ENCODE measurements at regions not wholly inside any gene's neighbourhood (a gene's known extent, or its start where the extent isn't known, plus 50 kb on each side); places are given as distances from the start of the nearest gene placed in this dataset.
A peak's percentile ranks its signal among the peaks of the same experiment; 100 is the strongest.

GRCh38 chr10:55091691-55092328, 290.8 kb upstream of the PCDH15 start:
- DNase-seq (ENCODE audit: low spot score): peak; percentile 22
- no peaks in the 10 kb centered on the region for H3K36me3 ChIP-seq
- no peak overlapping the region for H3K9ac ChIP-seq
- H3K27ac ChIP-seq: no peak overlapping the region
- H3K27me3 ChIP-seq: no peaks in the 10 kb centered on the region
- no peak overlapping the region for H3K4me3 ChIP-seq
- H3K9me3 ChIP-seq (ENCODE audit: low read depth): no peaks in the 10 kb centered on the region
- no peak overlapping the region for H3K27ac Mint-ChIP-seq
- H2AFZ ChIP-seq (replicated peaks): no peak overlapping the region
- H3F3A ChIP-seq (ENCODE audit: low read depth): no peaks in the 10 kb centered on the region
- H3K36me3 Mint-ChIP-seq: no peaks in the 10 kb centered on the region
- peaks cover 5% of the 10 kb centered on the region for H3K4me1 ChIP-seq
- H3K4me2 ChIP-seq: no peak overlapping the region
- H3K4me3 Mint-ChIP-seq: no peak overlapping the region
- no peaks in the 10 kb centered on the region for H4K20me1 ChIP-seq (ENCODE audit: low read depth)
- TF ChIP-seq EZH2 (IDR thresholded peaks at IDR 0.05): no peak
- TF ChIP-seq CTCF (IDR thresholded peaks at IDR 0.05): peak; percentile 93
- H3K4me1 Mint-ChIP-seq: peaks cover 16% of the 10 kb centered on the region
- H3K9me3 Mint-ChIP-seq: no peaks in the 10 kb centered on the region
- no peaks in the 10 kb centered on the region for H3K79me2 ChIP-seq (ENCODE audit: low read depth)
- H3K27me3 Mint-ChIP-seq (ENCODE audit: insufficient read depth, low read depth): no peaks in the 10 kb centered on the region

- no peaks in the 10 kb centered on the region for H3K4me1 ChIP-seq
- no peaks in the 10 kb centered on the region for H3K9me3 ChIP-seq (ENCODE audit: low read depth)
- no peaks in the 10 kb centered on the region for H3K79me2 ChIP-seq (ENCODE audit: low read depth)
- H3K4me3 Mint-ChIP-seq: no peak overlapping the region
- H4K20me1 ChIP-seq (ENCODE audit: low read depth): no peaks in the 10 kb centered on the region
- peaks cover 10% of the 10 kb centered on the region for H3K9me3 Mint-ChIP-seq
- H2AFZ ChIP-seq (replicated peaks): no peak overlapping the region
- H3K9ac ChIP-seq: no peak overlapping the region
- no peaks in the 10 kb centered on the region for H3F3A ChIP-seq (ENCODE audit: low read depth)
- no peaks in the 10 kb centered on the region for H3K4me1 Mint-ChIP-seq
- H3K27ac Mint-ChIP-seq: no peak overlapping the region
- H3K27me3 ChIP-seq: no peaks in the 10 kb centered on the region
- no peak for TF ChIP-seq EZH2phosphoT487 (IDR thresholded peaks at IDR 0.05)
- no peak for TF ChIP-seq CTCF (IDR thresholded peaks at IDR 0.05)
- H3K27ac ChIP-seq: no peak overlapping the region
- no peaks in the 10 kb centered on the region for H3K36me3 Mint-ChIP-seq
- H3K4me2 ChIP-seq: no peak overlapping the region
- H3K4me3 ChIP-seq: no peak overlapping the region
- no peaks in the 10 kb centered on the region for H3K27me3 Mint-ChIP-seq (ENCODE audit: insufficient read depth, low read depth)
- no peak for DNase-seq (ENCODE audit: low spot score)
- H3K36me3 ChIP-seq: no peaks in the 10 kb centered on the region
Observed at GRCh38 chr10:55078121-55078520, 277.1 kb upstream of the PCDH15 start.

- Histone ChIP-seq H3K9ac (no peak overlapping the region), H3F3A (ENCODE audit: low read depth) (no peaks in the 10 kb centered on the region), H2AFZ (replicated peaks) (no peak overlapping the region), H3K79me2 (ENCODE audit: low read depth) (no peaks in the 10 kb centered on the region), H3K27ac (no peak overlapping the region), H3K4me1 (no peaks in the 10 kb centered on the region), H3K4me3 (no peak overlapping the region), H3K9me3 (ENCODE audit: low read depth) (no peaks in the 10 kb centered on the region), H3K4me2 (no peak overlapping the region), H4K20me1 (ENCODE audit: low read depth) (no peaks in the 10 kb centered on the region), H3K27me3 (no peaks in the 10 kb centered on the region), H3K36me3 (no peaks in the 10 kb centered on the region)
- Mint-ChIP-seq H3K36me3 (no peaks in the 10 kb centered on the region), H3K27ac (no peak overlapping the region), H3K4me3 (no peak overlapping the region), H3K27me3 (ENCODE audit: insufficient read depth, low read depth) (no peaks in the 10 kb centered on the region), H3K4me1 (no peaks in the 10 kb centered on the region), H3K9me3 (no peaks in the 10 kb centered on the region)
- no peak for TF ChIP-seq CTCF (IDR thresholded peaks at IDR 0.05)
- no peak for DNase-seq (ENCODE audit: low spot score)
Observed at GRCh38 chr10:55065185-55065584, 264.2 kb upstream of the PCDH15 start.

All from neural progenitor cell (in vitro differentiated cells).